Keratinocyte (primary cell): ENCODE measurements at regions not wholly inside any gene's neighbourhood (a gene's known extent, or its start where the extent isn't known, plus 50 kb on each side); places are given as distances from the start of the nearest gene placed in this dataset.

ENCODE experiments used
- DNase-seq: peaks from one replicate; pipeline ENCODE4 v3.0.0-alpha.2; 2011; ENCODE audit warnings: low read depth, missing footprints, low spot score
- FAIRE-seq: peaks from 2 replicates; lab custom pipeline; 2011; peaks lifted over from hg19 to GRCh38; lab: Jason Lieb, UNC
- H2AFZ ChIP-seq: 2 replicates; pipeline ENCODE4 v1.6.0; 2012; ENCODE audit warnings: low read length, control low read depth, inconsistent platforms; ENCODE audit not compliant: control insufficient read depth
- H3K27ac ChIP-seq: 2 replicates; pipeline ENCODE4 v1.5.1; 2011; ENCODE audit warnings: low read length; ENCODE audit not compliant: control insufficient read depth, insufficient read depth
- H3K27me3 ChIP-seq: 3 replicates; pipeline ENCODE4 v1.6.0; 2011; ENCODE audit warnings: low read length; ENCODE audit not compliant: control insufficient read depth, insufficient read depth; ENCODE audit errors: extremely low read depth
- H3K36me3 ChIP-seq, 2 experiments: 2 replicates in 1 of 2; 3 replicates in 1 of 2; pipeline ENCODE4 v1.5.1; 2011; ENCODE audit warnings: low read length in 2 of 2, mild to moderate bottlenecking in 1 of 2; ENCODE audit not compliant: control insufficient read depth in 2 of 2, insufficient read depth in 2 of 2; ENCODE audit errors: extremely low read depth in 1 of 2
- H3K4me1 ChIP-seq: 3 replicates; pipeline ENCODE4 v1.5.1; 2011; ENCODE audit warnings: low read length; ENCODE audit not compliant: control insufficient read depth, insufficient read depth; ENCODE audit errors: extremely low read depth
- H3K4me2 ChIP-seq: 3 replicates; pipeline ENCODE4 v1.6.0; 2011; ENCODE audit warnings: low read depth, low read length; ENCODE audit not compliant: control insufficient read depth, insufficient read depth; ENCODE audit errors: extremely low read depth
- H3K4me3 ChIP-seq, 3 experiments: fragments of 200-600 bp in 1 of 3; sonication (generic) in 1 of 3; 2 replicates in 2 of 3; 3 replicates in 1 of 3; pipeline ENCODE4 v1.5.1; 2011 to 2016; ENCODE audit warnings: low read length in 3 of 3, mild to moderate bottlenecking in 3 of 3, control low read depth in 2 of 3, inconsistent platforms in 1 of 3, low read depth in 1 of 3, mixed read lengths in 1 of 3, mixed run types in 1 of 3, moderate library complexity in 1 of 3; ENCODE audit not compliant: control insufficient read depth in 2 of 3, insufficient read depth in 2 of 3; ENCODE audit errors: extremely low read depth in 1 of 3
- H3K79me2 ChIP-seq: 2 replicates; pipeline ENCODE4 v1.6.0; 2012; ENCODE audit warnings: low read length; ENCODE audit not compliant: control insufficient read depth, insufficient read depth
- H3K9ac ChIP-seq: 3 replicates; pipeline ENCODE4 v1.6.0; 2011; ENCODE audit warnings: low read length; ENCODE audit not compliant: control insufficient read depth, insufficient read depth; ENCODE audit errors: extremely low read depth
- H3K9me1 ChIP-seq: 3 replicates; pipeline ENCODE4 v1.6.0; 2011; ENCODE audit warnings: low read length; ENCODE audit not compliant: control insufficient read depth, insufficient read depth; ENCODE audit errors: extremely low read depth
- H3K9me3 ChIP-seq: 2 replicates; pipeline ENCODE4 v1.5.1; 2012; ENCODE audit warnings: low read depth, low read length; ENCODE audit not compliant: control insufficient read depth
- H4K20me1 ChIP-seq: 3 replicates; pipeline ENCODE4 v1.6.0; 2011; ENCODE audit warnings: low read length; ENCODE audit not compliant: control insufficient read depth, insufficient read depth; ENCODE audit errors: extremely low read depth
- EZH2 ChIP-seq: IDR thresholded peaks from one replicate; pipeline ENCODE4 v1.6.1; 2012; ENCODE audit warnings: inconsistent platforms, mild to moderate bottlenecking, low read length, moderate library complexity
- dilution Hi-C: fragments of 300-500 bp; cut with MboI; formaldehyde crosslinking; loops from one replicate; pipeline ENCODE4 v1.7.0; 2020; ENCODE audit warnings: low sequenced_read_pairs; ENCODE audit not compliant: extremely low pct_ligation_motif_present
- TF ChIP-seq, protein P1 (sequence below), 3 experiments: IDR thresholded peaks in 1 of 3; conservative IDR thresholded peaks in 1 of 3; optimal IDR thresholded peaks in 1 of 3; 2 replicates in 2 of 3; 3 replicates in 1 of 3; pipeline versions ENCODE3 to v1.5.1; 2011; ENCODE audit warnings: low read length in 3 of 3, mild to moderate bottlenecking in 3 of 3, moderate library complexity in 2 of 3, control low read depth in 1 of 3, inconsistent platforms in 1 of 3; ENCODE audit not compliant: insufficient read depth in 2 of 3; ENCODE audit errors: extremely low read depth in 1 of 3

GRCh38 chr2:146665800-146666199 is 1179.0 kb upstream of the ACVR2A start:
- H3K9me3 ChIP-seq = no peaks in the 10 kb centered on the region
- FAIRE-seq (no peak), DNase-seq (no peak)
- dilution Hi-C loops = no loop called here
- no peak overlapping the region for H3K4me3 ChIP-seq
- no peaks in the 10 kb centered on the region for H3K27me3 ChIP-seq
- H3K9me1 ChIP-seq = no peaks in the 10 kb centered on the region
- no peaks in the 10 kb centered on the region for H3K79me2 ChIP-seq
- TF ChIP-seq, protein P1, sequence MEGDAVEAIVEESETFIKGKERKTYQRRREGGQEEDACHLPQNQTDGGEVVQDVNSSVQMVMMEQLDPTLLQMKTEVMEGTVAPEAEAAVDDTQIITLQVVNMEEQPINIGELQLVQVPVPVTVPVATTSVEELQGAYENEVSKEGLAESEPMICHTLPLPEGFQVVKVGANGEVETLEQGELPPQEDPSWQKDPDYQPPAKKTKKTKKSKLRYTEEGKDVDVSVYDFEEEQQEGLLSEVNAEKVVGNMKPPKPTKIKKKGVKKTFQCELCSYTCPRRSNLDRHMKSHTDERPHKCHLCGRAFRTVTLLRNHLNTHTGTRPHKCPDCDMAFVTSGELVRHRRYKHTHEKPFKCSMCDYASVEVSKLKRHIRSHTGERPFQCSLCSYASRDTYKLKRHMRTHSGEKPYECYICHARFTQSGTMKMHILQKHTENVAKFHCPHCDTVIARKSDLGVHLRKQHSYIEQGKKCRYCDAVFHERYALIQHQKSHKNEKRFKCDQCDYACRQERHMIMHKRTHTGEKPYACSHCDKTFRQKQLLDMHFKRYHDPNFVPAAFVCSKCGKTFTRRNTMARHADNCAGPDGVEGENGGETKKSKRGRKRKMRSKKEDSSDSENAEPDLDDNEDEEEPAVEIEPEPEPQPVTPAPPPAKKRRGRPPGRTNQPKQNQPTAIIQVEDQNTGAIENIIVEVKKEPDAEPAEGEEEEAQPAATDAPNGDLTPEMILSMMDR (optimal IDR thresholded peaks at IDR 0.05 in 1 of 3, IDR thresholded peaks at IDR 0.05 in 1 of 3, conservative IDR thresholded peaks at IDR 0.05 in 1 of 3; ENCODE audit: extremely low read depth in 1 of 3, insufficient read depth in 2 of 3, low read length in 3 of 3) = no peak
- no peak for TF ChIP-seq EZH2
- H3K4me1 ChIP-seq = no peaks in the 10 kb centered on the region
- no peak overlapping the region for H3K9ac ChIP-seq
- H3K36me3 ChIP-seq = no peaks in the 10 kb centered on the region
- no peak overlapping the region for H2AFZ ChIP-seq
- no peak overlapping the region for H3K27ac ChIP-seq
- H3K4me2 ChIP-seq = no peak overlapping the region
- no peaks in the 10 kb centered on the region for H4K20me1 ChIP-seq

- Histone ChIP-seq H3K4me3 (no peak overlapping the region), H2AFZ (no peak overlapping the region), H3K36me3 (no peaks in the 10 kb centered on the region), H3K27me3 (no peaks in the 10 kb centered on the region), H3K27ac (no peak overlapping the region), H3K4me1 (no peaks in the 10 kb centered on the region), H3K4me2 (no peak overlapping the region), H4K20me1 (no peaks in the 10 kb centered on the region), H3K9me3 (no peaks in the 10 kb centered on the region), H3K79me2 (no peaks in the 10 kb centered on the region), H3K9me1 (no peaks in the 10 kb centered on the region), H3K9ac (no peak overlapping the region)
- DNase-seq = no peak
- no peak for TF ChIP-seq EZH2
- TF ChIP-seq, protein P1 (optimal IDR thresholded peaks at IDR 0.05 in 1 of 3, IDR thresholded peaks at IDR 0.05 in 1 of 3, conservative IDR thresholded peaks at IDR 0.05 in 1 of 3; ENCODE audit: extremely low read depth in 1 of 3, insufficient read depth in 2 of 3, low read length in 3 of 3) = peak in 2 of 3 experiments; percentile 42 to 59
- no peak for FAIRE-seq
- dilution Hi-C loops = no loop called here
Measured at GRCh38 chr2:146661473-146662096, 1183.2 kb upstream of the ACVR2A start.
